ENCODE measurements at regions not wholly inside any gene's neighbourhood (a gene's known extent, or its start where the extent isn't known, plus 50 kb on each side); places are given as distances from the start of the nearest gene placed in this dataset.

DNA sequence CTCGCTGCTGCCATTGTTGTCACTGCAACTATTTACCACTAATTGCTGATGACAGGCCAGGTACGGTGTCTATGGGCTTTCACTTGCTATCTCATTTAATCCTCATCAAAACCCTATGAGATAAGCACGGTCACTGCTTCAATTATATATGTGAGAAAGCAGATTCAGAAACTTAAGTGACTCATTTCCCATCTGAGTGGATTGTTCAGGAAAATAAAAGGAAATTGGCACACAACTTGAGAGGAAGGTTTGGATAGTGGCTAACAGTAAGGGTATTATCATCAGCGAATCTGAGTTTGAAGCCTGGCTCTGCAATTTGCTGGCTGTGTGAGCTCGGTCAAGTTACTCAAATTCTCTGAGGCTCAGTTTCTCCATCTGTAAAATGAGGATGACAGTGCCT, 196.0 kb downstream of the KCNS3 start:
- no peak for TF ChIP-seq EZH2 (IDR thresholded peaks at IDR 0.05)
- no peak for TF ChIP-seq POLR2AphosphoS5 (IDR thresholded peaks at IDR 0.05; ENCODE audit: borderline replicate concordance, low read depth, low read length)

Measured in SK-N-MC (cell line).